SU-DHL-6 (cell line): ENCODE measurements at regions not wholly inside any gene's neighbourhood (a gene's known extent, or its start where the extent isn't known, plus 50 kb on each side); places are given as distances from the start of the nearest gene placed in this dataset.

ENCODE experiments used
- EZH2phosphoT487 ChIP-seq: fragments of 200-600 bp; sonication (generic), shearing (Covaris generic); conservative IDR thresholded peaks from 2 replicates; pipeline ENCODE4 v1.6.1; 2018; ENCODE audit warnings: mild to moderate bottlenecking, antibody characterized with exemption, low read length, moderate library complexity, mixed read lengths
- TF ChIP-seq, protein P1 (sequence below): fragments of 200-600 bp; sonication (generic); IDR thresholded peaks from one replicate; pipeline ENCODE4 v1.5.1; 2017; ENCODE audit warnings: antibody characterized with exemption, mild to moderate bottlenecking, low read length, moderate library complexity; ENCODE audit not compliant: insufficient read depth, poor library complexity, severe bottlenecking

DNA sequence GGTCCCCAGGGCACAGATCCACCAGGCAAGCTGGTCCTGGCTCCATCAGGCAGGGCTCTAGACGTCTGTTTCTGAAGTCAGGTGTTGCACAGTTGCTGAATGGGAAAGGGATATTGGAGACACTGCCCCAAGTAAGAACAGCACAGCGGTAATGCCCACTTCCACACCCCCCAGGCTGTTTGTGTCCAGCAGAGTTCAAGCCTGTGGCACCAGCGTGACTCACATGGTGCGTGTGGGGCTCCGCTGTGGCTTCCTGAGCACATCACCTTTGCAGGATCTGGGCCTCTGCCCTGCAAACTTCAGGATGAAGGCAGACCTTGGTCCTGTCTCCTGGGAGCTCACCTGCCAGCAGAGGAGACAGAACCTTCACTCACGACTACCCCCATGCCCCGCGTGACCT, 203.3 kb downstream of the TFCP2L1 start:
- TF ChIP-seq, protein P1, sequence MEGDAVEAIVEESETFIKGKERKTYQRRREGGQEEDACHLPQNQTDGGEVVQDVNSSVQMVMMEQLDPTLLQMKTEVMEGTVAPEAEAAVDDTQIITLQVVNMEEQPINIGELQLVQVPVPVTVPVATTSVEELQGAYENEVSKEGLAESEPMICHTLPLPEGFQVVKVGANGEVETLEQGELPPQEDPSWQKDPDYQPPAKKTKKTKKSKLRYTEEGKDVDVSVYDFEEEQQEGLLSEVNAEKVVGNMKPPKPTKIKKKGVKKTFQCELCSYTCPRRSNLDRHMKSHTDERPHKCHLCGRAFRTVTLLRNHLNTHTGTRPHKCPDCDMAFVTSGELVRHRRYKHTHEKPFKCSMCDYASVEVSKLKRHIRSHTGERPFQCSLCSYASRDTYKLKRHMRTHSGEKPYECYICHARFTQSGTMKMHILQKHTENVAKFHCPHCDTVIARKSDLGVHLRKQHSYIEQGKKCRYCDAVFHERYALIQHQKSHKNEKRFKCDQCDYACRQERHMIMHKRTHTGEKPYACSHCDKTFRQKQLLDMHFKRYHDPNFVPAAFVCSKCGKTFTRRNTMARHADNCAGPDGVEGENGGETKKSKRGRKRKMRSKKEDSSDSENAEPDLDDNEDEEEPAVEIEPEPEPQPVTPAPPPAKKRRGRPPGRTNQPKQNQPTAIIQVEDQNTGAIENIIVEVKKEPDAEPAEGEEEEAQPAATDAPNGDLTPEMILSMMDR: no peak
- no peak for TF ChIP-seq EZH2phosphoT487
